MM.1S (cell line): ENCODE measurements at regions not wholly inside any gene's neighbourhood (a gene's known extent, or its start where the extent isn't known, plus 50 kb on each side); places are given as distances from the start of the nearest gene placed in this dataset.

Source experiments
- DNase-seq: peaks from one replicate; pipeline ENCODE4 v3.0.0-alpha.2; 2015
- H2AFZ ChIP-seq: fragments of 300-600 bp; sonication (generic); 2 replicates; pipeline ENCODE4 v1.6.0; 2016; ENCODE audit warnings: antibody characterized with exemption, low read length
- H3F3A ChIP-seq: fragments of 300-600 bp; sonication (generic); 2 replicates; pipeline ENCODE4 v1.6.1; 2016; ENCODE audit warnings: mild to moderate bottlenecking, antibody characterized with exemption, low read length, moderate library complexity, mixed read lengths; ENCODE audit not compliant: insufficient read depth
- H3K27ac ChIP-seq: fragments of 300-600 bp; sonication (generic); 2 replicates; pipeline ENCODE4 v1.5.1; 2016; ENCODE audit warnings: mild to moderate bottlenecking, low read length
- H3K27me3 ChIP-seq: fragments of 300-600 bp; sonication (generic); replicated peaks from 2 replicates; pipeline ENCODE4 v1.6.0; 2016; ENCODE audit warnings: low read length; ENCODE audit not compliant: insufficient read depth
- H3K36me3 ChIP-seq: fragments of 300-600 bp; sonication (generic); replicated peaks from 2 replicates; pipeline ENCODE4 v1.6.1; 2016; ENCODE audit warnings: mild to moderate bottlenecking, low read length, mixed read lengths; ENCODE audit not compliant: insufficient read depth
- H3K4me1 ChIP-seq: fragments of 300-600 bp; sonication (generic); 2 replicates; pipeline ENCODE4 v1.6.1; 2016; ENCODE audit warnings: low read length, mixed read lengths
- H3K4me2 ChIP-seq: fragments of 300-600 bp; sonication (generic); 2 replicates; pipeline ENCODE4 v1.6.0; 2016; ENCODE audit warnings: low read depth, low read length
- H3K4me3 ChIP-seq: fragments of 300-600 bp; sonication (generic); 2 replicates; pipeline ENCODE4 v1.5.1; 2016; ENCODE audit warnings: low read length, mixed read lengths
- H3K79me2 ChIP-seq: fragments of 300-600 bp; sonication (generic); 2 replicates; pipeline ENCODE4 v1.6.1; 2016; ENCODE audit warnings: mixed run types, low read length, mixed read lengths
- H3K9ac ChIP-seq: fragments of 300-600 bp; sonication (generic); 2 replicates; pipeline ENCODE4 v1.6.1; 2016; ENCODE audit warnings: low read length, mixed read lengths
- H3K9me2 ChIP-seq: fragments of 300-600 bp; sonication (generic); replicated peaks from 2 replicates; pipeline ENCODE4 v1.6.1; 2016; ENCODE audit warnings: mild to moderate bottlenecking, low read length, mixed read lengths; ENCODE audit not compliant: insufficient read depth
- H3K9me3 ChIP-seq: fragments of 300-600 bp; sonication (generic); replicated peaks from 2 replicates; pipeline ENCODE4 v1.6.1; 2016; ENCODE audit warnings: mild to moderate bottlenecking, low read length, mixed read lengths; ENCODE audit not compliant: insufficient read depth
- H4K20me1 ChIP-seq: fragments of 300-600 bp; sonication (generic); 2 replicates; pipeline ENCODE4 v1.6.1; 2016; ENCODE audit warnings: mild to moderate bottlenecking, low read length, moderate library complexity, mixed read lengths; ENCODE audit not compliant: insufficient read depth
- CTCF ChIP-seq: fragments of 300-600 bp; sonication (generic); IDR thresholded peaks from 2 replicates; pipeline ENCODE4 v1.5.1; 2016; ENCODE audit warnings: antibody characterized with exemption, low read length, mixed read lengths
- EZH2 ChIP-seq: fragments of 300-600 bp; sonication (generic); optimal IDR thresholded peaks from 2 replicates; pipeline ENCODE3; 2017; ENCODE audit warnings: low read depth, mild to moderate bottlenecking, antibody characterized with exemption, low read length, mixed read lengths
- EZH2phosphoT487 ChIP-seq: fragments of 300-600 bp; sonication (generic); IDR thresholded peaks from 2 replicates; pipeline ENCODE4 v1.6.1; 2018; ENCODE audit warnings: antibody characterized with exemption, low read length

- no peak for DNase-seq
- no peaks in the 10 kb centered on the region for H3K9me2 ChIP-seq
- H3K4me1 ChIP-seq = 0 out of 2 replicates have a peak, but pooled peaks cover 6% of the 10 kb centered on the region
- no peaks in the 10 kb centered on the region for H3K36me3 ChIP-seq
- no peak overlapping the region for H3K4me2 ChIP-seq
- no peaks in the 10 kb centered on the region for H3K27me3 ChIP-seq
- H3K27ac ChIP-seq = no peak overlapping the region
- H4K20me1 ChIP-seq = no peaks in the 10 kb centered on the region
- no peaks in the 10 kb centered on the region for H3K79me2 ChIP-seq
- TF ChIP-seq CTCF (no peak), EZH2 (no peak), EZH2phosphoT487 (no peak)
- no peak overlapping the region for H3K4me3 ChIP-seq
- no peak overlapping the region for H2AFZ ChIP-seq
- no peak overlapping the region for H3K9ac ChIP-seq
- no peaks in the 10 kb centered on the region for H3F3A ChIP-seq
- H3K9me3 ChIP-seq = no peaks in the 10 kb centered on the region
These were observed 234.6 kb downstream of the CAAP1 start for GRCh38 chr9:26657958-26658357.

- TF ChIP-seq CTCF (peak; percentile 48), EZH2phosphoT487 (no peak), EZH2 (no peak)
- Histone ChIP-seq H2AFZ (no peak overlapping the region), H3K4me1 (0 out of 2 replicates have a peak, but pooled peaks cover 7% of the 10 kb centered on the region), H3K27ac (no peak overlapping the region), H3K9me2 (no peaks in the 10 kb centered on the region), H4K20me1 (no peaks in the 10 kb centered on the region), H3K9me3 (no peaks in the 10 kb centered on the region), H3K27me3 (no peaks in the 10 kb centered on the region), H3F3A (no peaks in the 10 kb centered on the region), H3K79me2 (no peaks in the 10 kb centered on the region), H3K4me3 (no peak overlapping the region), H3K4me2 (no peak overlapping the region), H3K36me3 (no peaks in the 10 kb centered on the region), H3K9ac (no peak overlapping the region)
- no peak for DNase-seq
These were observed 236.4 kb downstream of the CAAP1 start for GRCh38 chr9:26656003-26656870.

- no peak overlapping the region for H3K27ac ChIP-seq
- 0 out of 2 replicates have a peak, but pooled peaks cover 7% of the 10 kb centered on the region for H3K4me1 ChIP-seq
- no peaks in the 10 kb centered on the region for H3K79me2 ChIP-seq
- H3K36me3 ChIP-seq = no peaks in the 10 kb centered on the region
- no peak overlapping the region for H2AFZ ChIP-seq
- H3K4me2 ChIP-seq = no peak overlapping the region
- H3K9ac ChIP-seq = no peak overlapping the region
- no peaks in the 10 kb centered on the region for H4K20me1 ChIP-seq
- no peaks in the 10 kb centered on the region for H3K27me3 ChIP-seq
- TF ChIP-seq EZH2 = no peak
- no peaks in the 10 kb centered on the region for H3K9me2 ChIP-seq
- H3F3A ChIP-seq = no peaks in the 10 kb centered on the region
- DNase-seq = no peak
- H3K9me3 ChIP-seq = no peaks in the 10 kb centered on the region
- H3K4me3 ChIP-seq = no peak overlapping the region
These were observed 237.4 kb downstream of the CAAP1 start for GRCh38 chr9:26655166-26655565.

GRCh38 chr9:26650325-26650724 is 242.3 kb downstream of the CAAP1 start:
- H3K4me2 ChIP-seq = no peak overlapping the region

More at GRCh38 chr9:26650325-26650724, 242.3 kb downstream of the CAAP1 start:
- Histone ChIP-seq H4K20me1 (no peaks in the 10 kb centered on the region), H3F3A (no peaks in the 10 kb centered on the region), H3K27me3 (no peaks in the 10 kb centered on the region), H3K27ac (no peak overlapping the region), H3K9me3 (no peaks in the 10 kb centered on the region), H3K9ac (no peak overlapping the region), H3K9me2 (no peaks in the 10 kb centered on the region), H3K4me1 (peaks cover 12% of the 10 kb centered on the region; the same call in 1 of the 2 replicates), H2AFZ (no peak overlapping the region), H3K79me2 (no peaks in the 10 kb centered on the region), H3K36me3 (no peaks in the 10 kb centered on the region), H3K4me3 (no peak overlapping the region)
- no peak for TF ChIP-seq EZH2phosphoT487
- no peak for TF ChIP-seq EZH2
- no peak for TF ChIP-seq CTCF
- DNase-seq = no peak
